Endothelial cell of umbilical vein (primary cell): ENCODE measurements at regions not wholly inside any gene's neighbourhood (a gene's known extent, or its start where the extent isn't known, plus 50 kb on each side); places are given as distances from the start of the nearest gene placed in this dataset.

Source experiments
- BruUV-seq: library from RNA; stranded (reverse); fragments of 400-500 nt; replicated peaks from 2 replicates; lab custom pipeline; 2021; lab: Mats Ljungman, UMichigan
- CTCF ChIA-PET: fragments of 300-600, 350-600 bp; sonication (Branson Sonifier 250); formaldehyde crosslinking; loops from one replicate; lab custom pipeline; 2021; ENCODE audit warnings: antibody characterized with exemption, inconsistent platforms; lab: Charles Lee
- POLR2A ChIA-PET: fragments of 300-600, 350-600 bp; sonication (Branson Sonifier 250); formaldehyde crosslinking; loops from one replicate; lab custom pipeline; 2021; ENCODE audit warnings: antibody characterized with exemption, inconsistent platforms; lab: Charles Lee
- DNase-seq: peaks from one replicate; pipeline ENCODE4 v3.0.0-alpha.2; 2011; ENCODE audit warnings: low read depth, low spot score
- FAIRE-seq: peaks from 2 replicates; lab custom pipeline; 2011; peaks lifted over from hg19 to GRCh38; lab: Jason Lieb, UNC
- H2AFZ ChIP-seq: 2 replicates; pipeline ENCODE4 v1.6.0; 2012; ENCODE audit warnings: low read depth, low read length, control low read depth, inconsistent platforms
- H3K27ac ChIP-seq: 2 replicates; pipeline ENCODE4 v1.5.1; 2011; ENCODE audit warnings: low read depth, mild to moderate bottlenecking, control low read depth, low read length, moderate library complexity; ENCODE audit not compliant: insufficient read depth
- H3K27me3 ChIP-seq, 2 experiments: 2 replicates each; pipeline versions ENCODE4 v1.6.0 to v1.6.1; 2011; ENCODE audit warnings: low read length in 2 of 2, mixed read lengths in 1 of 2; ENCODE audit not compliant: control insufficient read depth in 2 of 2, insufficient read depth in 2 of 2
- H3K36me3 ChIP-seq, 2 experiments: 2 replicates in 1 of 2; 3 replicates in 1 of 2; pipeline ENCODE4 v1.5.1; 2011; ENCODE audit warnings: low read length in 2 of 2, mild to moderate bottlenecking in 1 of 2, moderate library complexity in 1 of 2; ENCODE audit not compliant: control insufficient read depth in 2 of 2, insufficient read depth in 2 of 2; ENCODE audit errors: extremely low read depth in 1 of 2
- H3K4me1 ChIP-seq: 3 replicates; pipeline ENCODE4 v1.5.1; 2011; ENCODE audit warnings: mild to moderate bottlenecking, low read length; ENCODE audit not compliant: control insufficient read depth, insufficient read depth; ENCODE audit errors: extremely low read depth
- H3K4me2 ChIP-seq: 2 replicates; pipeline ENCODE4 v1.6.1; 2011; ENCODE audit warnings: low read length, control low read depth, mixed read lengths; ENCODE audit not compliant: insufficient read depth
- H3K4me3 ChIP-seq, 3 experiments: fragments of 200-600 bp in 1 of 3; sonication (generic), shearing (Covaris generic) in 1 of 3; replicated peaks in 1 of 3; 2 replicates each; pipeline ENCODE4 v1.5.1; 2011 to 2016; ENCODE audit warnings: control low read depth in 3 of 3, low read length in 3 of 3, mild to moderate bottlenecking in 2 of 3, inconsistent platforms in 1 of 3, low read depth in 1 of 3, moderate library complexity in 1 of 3; ENCODE audit not compliant: insufficient read depth in 1 of 3
- H3K79me2 ChIP-seq: 2 replicates; pipeline ENCODE4 v1.6.0; 2012; ENCODE audit warnings: low read length, inconsistent platforms; ENCODE audit not compliant: control insufficient read depth, insufficient read depth
- H3K9ac ChIP-seq: replicated peaks from 2 replicates; pipeline ENCODE3; 2011; ENCODE audit warnings: low read length, control low read depth; ENCODE audit not compliant: insufficient read depth; ENCODE audit errors: extremely low read depth
- H3K9me1 ChIP-seq: replicated peaks from 3 replicates; pipeline ENCODE4 v1.6.0; 2011; ENCODE audit warnings: mild to moderate bottlenecking, low read length; ENCODE audit not compliant: control insufficient read depth, insufficient read depth; ENCODE audit errors: extremely low read depth
- H3K9me3 ChIP-seq: replicated peaks from 2 replicates; pipeline ENCODE4 v1.5.1; 2012; ENCODE audit warnings: low read length, inconsistent platforms; ENCODE audit not compliant: control insufficient read depth, insufficient read depth
- H4K20me1 ChIP-seq: replicated peaks from 2 replicates; pipeline ENCODE3; 2011; ENCODE audit warnings: mild to moderate bottlenecking, low read length; ENCODE audit not compliant: control insufficient read depth, insufficient read depth; ENCODE audit errors: extremely low read depth
- EZH2 ChIP-seq: IDR thresholded peaks from 2 replicates; pipeline ENCODE4 v1.6.1; 2012; ENCODE audit warnings: borderline replicate concordance, low read depth, mild to moderate bottlenecking, moderate library complexity, low read length, inconsistent platforms; ENCODE audit not compliant: severe bottlenecking
- FOS ChIP-seq: IDR thresholded peaks from 2 replicates; pipeline ENCODE4 v1.6.1; 2011; ENCODE audit warnings: mild to moderate bottlenecking, low read length, moderate library complexity, borderline replicate concordance; ENCODE audit not compliant: insufficient read depth
- GATA2 ChIP-seq: IDR thresholded peaks from 2 replicates; pipeline ENCODE4 v1.7.0; 2011; ENCODE audit warnings: low read depth, mild to moderate bottlenecking, moderate library complexity, mixed read lengths, low read length; ENCODE audit not compliant: insufficient read length, insufficient read depth
- JUN ChIP-seq: IDR thresholded peaks from 2 replicates; pipeline ENCODE4 v1.6.1; 2011; ENCODE audit warnings: borderline replicate concordance, low read depth; ENCODE audit not compliant: insufficient read length, insufficient read depth
- MAX ChIP-seq: IDR thresholded peaks from 2 replicates; pipeline ENCODE4 v1.6.1; 2011; ENCODE audit not compliant: insufficient read depth, insufficient read length
- POLR2A ChIP-seq: IDR thresholded peaks from 2 replicates; pipeline ENCODE4 v1.6.1; 2012; ENCODE audit warnings: low read depth, mild to moderate bottlenecking, control low read depth, low read length
- POLR2AphosphoS5 ChIP-seq: IDR thresholded peaks from 2 replicates; pipeline ENCODE4 v1.6.1; 2012; ENCODE audit warnings: low read depth, mild to moderate bottlenecking, control low read depth, low read length, moderate library complexity; ENCODE audit not compliant: insufficient read depth
- dilution Hi-C: fragments of 300-500 bp; cut with MboI; formaldehyde crosslinking; loops from one replicate; pipeline ENCODE4 v1.15.0; 2019; ENCODE audit warnings: low sequenced_read_pairs; ENCODE audit not compliant: extremely low pct_ligation_motif_present
- intact Hi-C: fragments of 100-400 bp; cut with micrococcal nuclease; formaldehyde crosslinking; loops from one replicate; pipeline ENCODE4 v1.10.0; 2022

GRCh38 chr10:31603235-31604087 is 284.4 kb downstream of the ZEB1 start:
- dilution Hi-C loops = no loop called here
- peaks cover 5% of the 10 kb centered on the region for H3K4me1 ChIP-seq
- peak overlapping the region; percentile 38 for H3K27ac ChIP-seq
- peak; percentile 94 for FAIRE-seq
- H2AFZ ChIP-seq = peak overlapping the region; percentile 98
- DNase-seq = peak; percentile 92
- ChIA-PET CTCF (interaction anchor here (0.9 to 1.3 kb wide), 5 partner anchors 9 to 167 kb away, joined by 3 to 5 read pairs (median 4); no protein-coding TSS in a partner anchor), POLR2A (no interaction called here)
- no peaks in the 10 kb centered on the region for H4K20me1 ChIP-seq
- no peaks in the 10 kb centered on the region for H3K79me2 ChIP-seq
- H3K36me3 ChIP-seq = no peaks in the 10 kb centered on the region
- intact Hi-C loops = loop anchor here (1.0 to 5.0 kb wide), 3 partner anchors 71 to 157 kb away; no protein-coding TSS in a partner anchor
- no peaks in the 10 kb centered on the region for H3K9me3 ChIP-seq
- H3K9me1 ChIP-seq = no peaks in the 10 kb centered on the region
- peak overlapping the region; percentile 80 for H3K9ac ChIP-seq
- H3K27me3 ChIP-seq = peaks cover 8 to 13% of the 10 kb centered on the region in 2 experiments
- no TSS peak for BruUV-seq
- H3K4me3 ChIP-seq = peak overlapping the region; percentile 67 to 93 (median 79)
- H3K4me2 ChIP-seq = peak overlapping the region; percentile 94
- TF ChIP-seq POLR2A (peak; percentile 41), JUN (no peak), POLR2AphosphoS5 (peak; percentile 79), FOS (no peak)

- dilution Hi-C loops = no loop called here
- Histone ChIP-seq H3K27me3 (peaks cover 8 to 16% of the 10 kb centered on the region in 2 experiments), H3K36me3 (no peaks in the 10 kb centered on the region), H3K4me1 (peaks cover 5% of the 10 kb centered on the region), H3K9me3 (no peaks in the 10 kb centered on the region), H3K4me2 (peak overlapping the region; percentile 94), H3K27ac (peak overlapping the region; percentile 38), H3K9me1 (no peaks in the 10 kb centered on the region), H3K79me2 (no peaks in the 10 kb centered on the region), H3K4me3 (peak overlapping the region; percentile 67 to 93 (median 79)), H4K20me1 (no peaks in the 10 kb centered on the region), H2AFZ (peak overlapping the region; percentile 98), H3K9ac (peak overlapping the region; percentile 80)
- intact Hi-C loops = loop anchor here (1.0 to 5.0 kb wide), 3 partner anchors 70 to 158 kb away; no protein-coding TSS in a partner anchor
- peak; percentile 8 for FAIRE-seq
- POLR2A ChIA-PET = no interaction called here
- TF ChIP-seq MAX (peak; percentile 29), EZH2 (no peak), FOS (no peak), GATA2 (no peak), POLR2AphosphoS5 (no peak)
- BruUV-seq = no TSS peak
- CTCF ChIA-PET = interaction anchor here (0.7 to 1.0 kb wide), 5 partner anchors 8 to 45 kb away, joined by 3 to 5 read pairs (median 3); no protein-coding TSS in a partner anchor
- peak; percentile 39 for DNase-seq
Observed at GRCh38 chr10:31602541-31603234, 283.7 kb downstream of the ZEB1 start.
